Fibroblast of mammary gland (primary cell): ENCODE measurements at regions not wholly inside any gene's neighbourhood (a gene's known extent, or its start where the extent isn't known, plus 50 kb on each side); places are given as distances from the start of the nearest gene placed in this dataset.

Source experiments
- DNase-seq: peaks from one replicate; pipeline ENCODE4 v3.0.0-alpha.2; 2010; ENCODE audit warnings: low read depth
- H3K4me3 ChIP-seq: 2 replicates; pipeline ENCODE4 v1.5.1; 2011; ENCODE audit warnings: low read depth, mild to moderate bottlenecking, low read length, moderate library complexity; ENCODE audit not compliant: control insufficient read depth
- CTCF ChIP-seq: conservative IDR thresholded peaks from 2 replicates; pipeline ENCODE4 v1.5.1; 2011; ENCODE audit warnings: low read depth, low read length, inconsistent platforms; ENCODE audit not compliant: control insufficient read depth, insufficient read depth

- no peak for DNase-seq
- TF ChIP-seq CTCF: no peak
- no peak overlapping the region for H3K4me3 ChIP-seq
Measured at GRCh38 chr1:79688932-79689331, 682.4 kb upstream of the ADGRL4 start.

GRCh38 chr1:79683420-79683819, 676.9 kb upstream of the ADGRL4 start:
- no peak for TF ChIP-seq CTCF
- DNase-seq: no peak
- no peak overlapping the region for H3K4me3 ChIP-seq

- no peak for DNase-seq
- no peak for TF ChIP-seq CTCF
- H3K4me3 ChIP-seq: no peak overlapping the region
Measured at GRCh38 chr1:79682478-79682877, 675.9 kb upstream of the ADGRL4 start.

GRCh38 chr1:79681382-79681781, 674.9 kb upstream of the ADGRL4 start:
- no peak overlapping the region for H3K4me3 ChIP-seq
- no peak for TF ChIP-seq CTCF
- DNase-seq: no peak

GRCh38 chr1:79679916-79680315, 673.4 kb upstream of the ADGRL4 start:
- DNase-seq: no peak
- TF ChIP-seq CTCF: no peak
- no peak overlapping the region for H3K4me3 ChIP-seq

GRCh38 chr1:79667848-79668696, 661.5 kb upstream of the ADGRL4 start:
- no peak overlapping the region for H3K4me3 ChIP-seq
- DNase-seq: no peak
- TF ChIP-seq CTCF: no peak

GRCh38 chr1:79667166-79667565, 660.6 kb upstream of the ADGRL4 start:
- no peak for DNase-seq
- no peak overlapping the region for H3K4me3 ChIP-seq
- no peak for TF ChIP-seq CTCF
